Peyer's patch (tissue), 4 donors: ENCODE measurements at regions not wholly inside any gene's neighbourhood (a gene's known extent, or its start where the extent isn't known, plus 50 kb on each side); places are given as distances from the start of the nearest gene placed in this dataset.

Source experiments
- POLR2A ChIP-seq, 2 donors: fragments of 450-650 bp; IDR thresholded peaks; one replicate each; pipeline ENCODE4 v1.5.1; 2017; ENCODE audit warnings: antibody characterized with exemption in 2 of 2, mild to moderate bottlenecking in 2 of 2, moderate library complexity in 2 of 2
- TF ChIP-seq, protein P1 (sequence below), 6 experiments: fragments of 450-650 bp in 4 of 6; fragments of 200-600 bp in 2 of 6; sonication (generic) in 1 of 6; IDR thresholded peaks; one replicate each; pipeline ENCODE4 v1.5.1; 2017 to 2019; ENCODE audit warnings: antibody characterized with exemption in 6 of 6, mild to moderate bottlenecking in 3 of 6, moderate library complexity in 1 of 6

DNA sequence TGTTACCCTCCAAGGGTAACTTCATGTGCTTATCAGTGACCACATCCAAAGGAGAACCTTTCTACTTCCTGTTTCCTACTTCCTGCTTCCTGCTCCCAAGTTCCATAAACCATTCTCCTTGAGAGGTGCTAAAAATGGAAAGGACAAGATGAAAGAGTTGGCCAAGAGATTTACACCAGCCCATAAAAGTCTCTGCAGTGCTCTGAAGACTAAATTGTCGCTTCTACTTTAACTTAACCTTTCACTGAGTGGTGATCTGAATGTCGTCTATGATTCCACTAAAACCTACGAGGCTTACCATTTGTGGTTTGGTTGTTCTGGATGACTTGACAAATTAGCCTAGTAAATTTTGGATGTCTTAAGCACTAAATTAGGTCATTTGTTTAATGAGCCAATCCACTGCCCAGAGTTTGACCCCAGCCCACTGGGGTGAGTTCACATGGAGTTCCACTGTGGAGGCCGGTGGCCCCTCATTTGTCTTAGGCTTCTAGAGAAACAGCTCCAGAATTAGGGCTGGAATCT, 333.1 kb downstream of the FOXL1 start:
- TF ChIP-seq, protein P1, sequence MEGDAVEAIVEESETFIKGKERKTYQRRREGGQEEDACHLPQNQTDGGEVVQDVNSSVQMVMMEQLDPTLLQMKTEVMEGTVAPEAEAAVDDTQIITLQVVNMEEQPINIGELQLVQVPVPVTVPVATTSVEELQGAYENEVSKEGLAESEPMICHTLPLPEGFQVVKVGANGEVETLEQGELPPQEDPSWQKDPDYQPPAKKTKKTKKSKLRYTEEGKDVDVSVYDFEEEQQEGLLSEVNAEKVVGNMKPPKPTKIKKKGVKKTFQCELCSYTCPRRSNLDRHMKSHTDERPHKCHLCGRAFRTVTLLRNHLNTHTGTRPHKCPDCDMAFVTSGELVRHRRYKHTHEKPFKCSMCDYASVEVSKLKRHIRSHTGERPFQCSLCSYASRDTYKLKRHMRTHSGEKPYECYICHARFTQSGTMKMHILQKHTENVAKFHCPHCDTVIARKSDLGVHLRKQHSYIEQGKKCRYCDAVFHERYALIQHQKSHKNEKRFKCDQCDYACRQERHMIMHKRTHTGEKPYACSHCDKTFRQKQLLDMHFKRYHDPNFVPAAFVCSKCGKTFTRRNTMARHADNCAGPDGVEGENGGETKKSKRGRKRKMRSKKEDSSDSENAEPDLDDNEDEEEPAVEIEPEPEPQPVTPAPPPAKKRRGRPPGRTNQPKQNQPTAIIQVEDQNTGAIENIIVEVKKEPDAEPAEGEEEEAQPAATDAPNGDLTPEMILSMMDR (IDR thresholded peaks at IDR 0.05) = no peak
- no peak for TF ChIP-seq POLR2A (IDR thresholded peaks at IDR 0.05)
